ENCODE measurements at regions not wholly inside any gene's neighbourhood (a gene's known extent, or its start where the extent isn't known, plus 50 kb on each side); places are given as distances from the start of the nearest gene placed in this dataset.
"Not testable (repeated sequence)": the region's sequence is repeated elsewhere in the genome, so short reads cannot be mapped to it uniquely, and the experiment has no call there.

DNA sequence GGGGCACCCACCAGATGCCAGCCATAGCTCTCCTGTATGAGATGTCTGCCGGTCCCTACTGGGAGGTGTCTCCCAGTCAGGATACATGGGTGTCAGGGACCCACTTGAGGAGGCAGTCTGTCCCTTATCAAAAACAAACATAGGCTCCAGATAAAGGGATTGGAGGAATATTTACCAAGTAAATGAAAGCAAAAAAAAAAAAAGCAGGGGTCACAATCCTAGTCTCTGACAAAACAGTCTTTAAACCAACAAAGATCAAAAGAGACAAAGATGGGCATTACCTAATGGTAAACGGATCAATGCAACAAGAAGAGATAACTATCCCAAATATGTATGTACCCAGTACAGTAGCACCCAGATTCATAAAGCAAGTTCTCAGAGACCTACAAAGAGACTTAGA, 640.0 kb upstream of the LRRTM4 start:
- no peak for DNase-seq

DNA sequence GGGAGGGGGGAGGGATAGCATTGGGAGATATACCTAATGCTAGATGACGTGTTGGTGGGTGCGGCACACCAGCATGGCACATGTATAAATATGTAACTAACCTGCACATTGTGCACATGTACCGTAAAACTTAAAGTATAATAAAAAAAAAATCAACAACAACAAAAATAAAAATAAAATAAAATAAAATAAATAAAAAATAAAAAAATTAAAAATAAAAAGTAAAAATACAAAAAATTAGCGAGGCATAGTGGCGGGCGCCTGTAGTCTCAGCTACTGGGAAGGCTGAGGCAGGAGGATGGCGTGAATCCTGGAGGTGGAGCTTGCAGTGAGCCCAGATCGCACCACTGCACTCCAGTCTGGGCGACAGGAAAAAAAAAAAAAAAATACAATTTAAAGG, 650.0 kb upstream of the LRRTM4 start:
- DNase-seq, result not testable (repeated sequence)

- DNase-seq, result no peak
Measured at GRCh38 chr2:78175645-78176044, 653.5 kb upstream of the LRRTM4 start.

- no peak for DNase-seq
Measured at GRCh38 chr2:78201064-78201575, 678.9 kb upstream of the LRRTM4 start.

DNA sequence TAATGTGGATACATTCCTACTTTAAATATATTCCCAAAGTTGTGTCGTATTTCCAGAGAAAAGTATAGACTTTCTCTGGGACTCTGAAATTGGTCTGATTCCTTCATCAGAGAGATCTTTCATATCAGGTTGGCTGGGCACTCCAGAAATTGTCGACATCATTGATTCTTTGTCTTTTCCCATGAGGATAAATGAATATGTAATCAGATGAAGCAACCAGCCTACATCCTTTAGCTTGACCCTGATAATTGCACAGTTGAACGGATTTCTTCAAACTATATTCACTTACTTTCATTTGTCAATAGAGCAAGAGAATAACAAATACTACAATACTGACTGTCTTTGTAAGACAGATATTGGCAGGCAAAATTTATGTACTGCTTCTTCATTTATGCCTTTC, 680.2 kb upstream of the LRRTM4 start:
- DNase-seq, result no peak

DNA sequence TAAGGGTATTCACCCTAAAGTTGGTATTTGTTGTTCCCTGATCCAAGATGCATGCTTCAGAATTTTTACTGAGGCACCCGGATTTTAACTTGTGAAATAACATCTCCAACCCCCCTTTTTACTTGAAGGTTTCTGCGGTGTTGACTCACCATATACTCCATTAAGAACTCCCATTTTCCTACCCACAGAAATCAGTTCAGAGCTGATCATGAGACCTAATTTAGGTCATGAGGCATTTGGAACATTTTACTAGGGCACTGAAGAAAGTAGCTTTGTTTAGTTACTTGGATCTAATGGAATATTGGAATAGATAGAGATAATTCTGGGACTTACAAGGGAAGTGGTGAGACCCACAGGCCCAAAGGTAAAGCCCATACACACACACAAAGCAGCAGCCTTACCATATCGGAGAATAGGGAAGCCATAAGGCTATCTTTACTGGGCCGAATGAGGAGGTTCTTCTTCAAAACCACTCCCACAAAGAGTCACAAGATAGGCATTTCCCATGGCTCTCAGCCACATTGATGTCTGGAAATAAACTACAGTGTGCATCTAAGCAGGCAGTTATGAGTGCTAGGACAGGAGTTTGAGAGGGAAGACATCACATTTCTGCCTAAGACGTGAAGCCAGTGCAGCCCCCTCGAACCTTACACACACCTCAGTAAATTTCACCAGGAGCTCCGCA, 681.0 kb upstream of the LRRTM4 start:
- DNase-seq, result no peak

- DNase-seq, result no peak
Measured at GRCh38 chr2:78218066-78218465, 695.9 kb upstream of the LRRTM4 start.

GRCh38 chr2:78237704-78238103, 715.5 kb upstream of the LRRTM4 start:
- no peak for DNase-seq

GRCh38 chr2:78245394-78246135, 723.4 kb upstream of the LRRTM4 start:
- no peak for DNase-seq

GRCh38 chr2:78251708-78252107, 729.5 kb upstream of the LRRTM4 start:
- no peak for DNase-seq

DNA sequence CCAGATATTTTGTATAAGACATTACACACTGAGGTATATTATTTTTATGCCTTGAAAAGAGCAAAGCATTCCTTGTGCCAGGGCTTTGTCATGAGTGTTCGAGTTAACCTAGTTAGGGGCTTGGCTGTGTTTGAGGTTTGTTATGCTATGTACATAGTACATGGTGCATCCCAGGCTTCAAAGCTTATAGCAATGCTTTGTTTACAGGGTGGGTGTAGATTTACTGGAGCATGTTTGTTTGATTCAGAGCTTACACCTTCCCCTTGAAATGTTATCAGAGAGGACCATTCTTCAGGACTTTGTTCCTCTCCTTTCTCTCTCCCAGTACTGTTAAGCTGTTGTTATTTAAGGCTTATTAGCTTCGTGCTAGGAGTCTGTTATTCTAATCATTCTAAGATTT, 738.7 kb upstream of the LRRTM4 start:
- DNase-seq, result no peak

DNA sequence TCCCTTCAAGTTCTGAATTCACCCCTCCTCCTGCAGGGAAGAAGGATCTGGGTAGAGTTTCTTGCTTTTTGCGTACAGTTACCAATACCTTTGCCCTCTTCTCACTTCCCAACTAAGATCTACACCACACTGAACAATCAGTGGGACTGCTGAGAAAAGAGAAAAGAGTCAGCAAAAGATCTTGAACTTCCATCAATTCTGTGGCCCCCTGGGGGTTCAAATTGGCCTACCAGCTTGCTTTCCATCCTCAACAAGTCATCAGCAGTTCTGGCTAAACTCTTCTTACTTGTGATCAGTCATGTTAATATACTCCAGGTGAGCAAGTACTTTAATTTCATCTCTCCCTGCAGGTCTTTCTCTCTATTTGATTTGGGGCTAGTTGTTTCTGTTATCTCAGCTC, 739.3 kb upstream of the LRRTM4 start:
- no peak for DNase-seq

- DNase-seq, result not testable (repeated sequence)
Measured at GRCh38 chr2:78262089-78262488, 739.9 kb upstream of the LRRTM4 start.

- DNase-seq, result no peak
Measured at GRCh38 chr2:78262713-78263375, 740.7 kb upstream of the LRRTM4 start.

DNA sequence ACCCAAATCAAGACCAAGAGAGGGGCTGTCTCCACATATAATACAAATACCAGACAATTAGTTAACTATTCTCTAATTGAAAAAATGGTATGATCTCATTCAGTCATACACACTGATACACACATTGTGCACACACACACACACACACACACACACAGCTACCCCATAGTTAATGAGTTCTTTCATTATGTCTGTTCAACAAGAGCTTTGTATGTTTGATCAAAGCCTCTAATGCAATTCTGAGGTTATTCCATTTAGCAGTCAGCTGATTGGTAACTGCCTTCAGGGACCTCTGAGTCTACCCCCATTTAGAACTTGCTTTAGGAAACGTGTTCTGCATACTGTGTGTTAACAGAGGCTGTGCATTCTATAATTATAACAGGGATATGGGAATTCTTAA, 741.4 kb upstream of the LRRTM4 start:
- DNase-seq, result no peak

DNA sequence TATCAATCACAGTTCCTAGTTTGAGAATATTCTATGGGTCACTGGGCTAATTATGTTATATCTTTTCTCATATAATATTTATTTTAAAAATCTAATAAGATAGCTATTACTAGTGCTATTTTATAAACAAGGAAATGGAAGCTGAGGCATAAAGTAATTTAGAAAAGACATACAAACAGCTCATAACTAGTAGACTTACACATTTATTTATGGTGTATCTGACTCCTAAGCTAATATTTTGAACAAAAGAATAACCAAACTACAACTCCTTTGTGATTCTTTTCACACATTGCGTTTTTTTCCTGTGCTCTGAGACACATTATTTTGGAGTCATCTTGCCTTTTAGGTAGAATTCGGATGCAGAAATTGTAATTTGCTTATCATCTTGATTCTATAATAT, 742.0 kb upstream of the LRRTM4 start:
- DNase-seq, result no peak

GRCh38 chr2:78281164-78281563, 744.3 kb upstream of the REG3G start:
- DNase-seq, result no peak

- no peak for DNase-seq
Measured at GRCh38 chr2:78290581-78291214, 734.8 kb upstream of the REG3G start.

GRCh38 chr2:78293768-78294167, 731.7 kb upstream of the REG3G start:
- DNase-seq, result no peak

- no peak for DNase-seq
Measured at GRCh38 chr2:78301166-78301789, 724.2 kb upstream of the REG3G start.

GRCh38 chr2:78304678-78305077, 720.8 kb upstream of the REG3G start:
- DNase-seq, result no peak

GRCh38 chr2:78309460-78309859, 716.0 kb upstream of the REG3G start:
- DNase-seq, result no peak

GRCh38 chr2:78315368-78315767, 710.1 kb upstream of the REG3G start:
- DNase-seq, result no peak

Data from NCI-H2171 treated with DMSO at 0.1 percent for 48 hours (cell line).